WTC11 (cell line): ENCODE measurements at regions not wholly inside any gene's neighbourhood (a gene's known extent, or its start where the extent isn't known, plus 50 kb on each side); places are given as distances from the start of the nearest gene placed in this dataset.
A peak's percentile ranks its signal among the peaks of the same experiment; 100 is the strongest.

Experiments used
- ATAC-seq: fragments of 200-7000 bp; cut with Tn5 transposase; 2 replicates; pipeline ENCODE4 v1.10.0; 2021; ENCODE audit warnings: mild to moderate bottlenecking, moderate library complexity
- CTCF ChIA-PET: fragments of 300-600 bp; sonication (Branson Sonifier 250); formaldehyde crosslinking; loops from one replicate; lab custom pipeline; 2021; ENCODE audit warnings: antibody characterized with exemption; lab: Charles Lee
- POLR2A ChIA-PET: fragments of 350-600 bp; sonication (Branson Sonifier 250); formaldehyde crosslinking; loops from one replicate; lab custom pipeline; 2021; ENCODE audit warnings: antibody characterized with exemption; lab: Charles Lee
- DNase-seq: peaks from one replicate; pipeline ENCODE4 v3.0.0; 2021; ENCODE audit warnings: low spot score
- H3K27ac Mint-ChIP-seq: 2 replicates; pipeline ENCODE4 v1.8.0; 2021; ENCODE audit warnings: mixed read lengths
- H3K27me3 Mint-ChIP-seq: 2 replicates; pipeline ENCODE4 v1.8.0; 2021; ENCODE audit warnings: low read depth, mild to moderate bottlenecking, moderate library complexity, mixed read lengths
- H3K36me3 Mint-ChIP-seq: 2 replicates; pipeline ENCODE4 v1.8.0; 2021; ENCODE audit warnings: mixed read lengths
- H3K4me1 Mint-ChIP-seq: 2 replicates; pipeline ENCODE4 v1.8.0; 2022; ENCODE audit warnings: mixed read lengths
- H3K4me3 Mint-ChIP-seq: 2 replicates; pipeline ENCODE4 v1.8.0; 2021; ENCODE audit warnings: mild to moderate bottlenecking, moderate library complexity, mixed read lengths
- H3K9me3 Mint-ChIP-seq: 2 replicates; pipeline ENCODE4 v1.8.0; 2021; ENCODE audit warnings: mixed read lengths
- CREM ChIP-seq: sonication (generic); formaldehyde crosslinking; IDR thresholded peaks from 2 replicates; pipeline ENCODE4 v1.8.1; 2022; ENCODE audit warnings: mild to moderate bottlenecking, missing genetic modification reagents, moderate library complexity
- CTCF ChIP-seq: fragments of 200-600 bp; IDR thresholded peaks from 2 replicates; pipeline ENCODE4 v1.8.0; 2022; ENCODE audit warnings: antibody characterized with exemption
- E2F5 ChIP-seq: sonication (generic); formaldehyde crosslinking; IDR thresholded peaks from 2 replicates; pipeline ENCODE4 v1.8.1; 2022; ENCODE audit warnings: mild to moderate bottlenecking, moderate library complexity, missing genetic modification reagents
- ERG ChIP-seq: fragments of 250-450 bp; sonication (Bioruptor Pico); IDR thresholded peaks from 2 replicates; pipeline ENCODE4 v1.8.0; 2021; ENCODE audit warnings: mild to moderate bottlenecking
- GTF2I ChIP-seq: fragments of 250-450 bp; sonication (Bioruptor Pico); conservative IDR thresholded peaks from 2 replicates; pipeline ENCODE4 v1.4.0; 2021; ENCODE audit warnings: mild to moderate bottlenecking
- HMGXB4 ChIP-seq: sonication (generic); formaldehyde crosslinking; IDR thresholded peaks from 2 replicates; pipeline ENCODE4 v1.8.1; 2023; ENCODE audit warnings: mild to moderate bottlenecking, moderate library complexity, missing genetic modification reagents
- JUN ChIP-seq: sonication (generic); formaldehyde crosslinking; IDR thresholded peaks from 2 replicates; pipeline ENCODE4 v1.8.0; 2023; ENCODE audit warnings: mild to moderate bottlenecking, missing genetic modification reagents
- MYBL2 ChIP-seq: sonication (generic); formaldehyde crosslinking; IDR thresholded peaks from 2 replicates; pipeline ENCODE4 v1.8.1; 2023; ENCODE audit warnings: mild to moderate bottlenecking, moderate library complexity, missing genetic modification reagents
- NR1H2 ChIP-seq: sonication (generic); formaldehyde crosslinking; IDR thresholded peaks from 2 replicates; pipeline ENCODE4 v1.9.0; 2021; ENCODE audit warnings: mild to moderate bottlenecking, moderate library complexity, missing genetic modification reagents
- NR2C2 ChIP-seq: sonication (generic); formaldehyde crosslinking; IDR thresholded peaks from 2 replicates; pipeline ENCODE4 v1.8.0; 2022; ENCODE audit warnings: mild to moderate bottlenecking, missing genetic modification reagents
- OVOL2 ChIP-seq: fragments of 250-450 bp; sonication (Bioruptor Pico); IDR thresholded peaks from 2 replicates; pipeline ENCODE4 v1.9.0; 2021; ENCODE audit warnings: mild to moderate bottlenecking, borderline replicate concordance
- PREB ChIP-seq: sonication (generic); formaldehyde crosslinking; IDR thresholded peaks from 2 replicates; pipeline ENCODE4 v1.8.1; 2022; ENCODE audit warnings: mild to moderate bottlenecking, missing genetic modification reagents, moderate library complexity, borderline replicate concordance
- SMAD4 ChIP-seq: sonication (generic); formaldehyde crosslinking; IDR thresholded peaks from 2 replicates; pipeline ENCODE4 v1.8.0; 2022; ENCODE audit warnings: mild to moderate bottlenecking, missing genetic modification reagents
- SOX15 ChIP-seq: fragments of 250-450 bp; sonication (Bioruptor Pico); IDR thresholded peaks from 2 replicates; pipeline ENCODE4 v1.9.0; 2021; ENCODE audit warnings: mild to moderate bottlenecking
- TEAD4 ChIP-seq: sonication (generic); formaldehyde crosslinking; IDR thresholded peaks from 2 replicates; pipeline ENCODE4 v1.8.0; 2022; ENCODE audit warnings: mild to moderate bottlenecking, missing genetic modification reagents
- TP53 ChIP-seq: sonication (generic); formaldehyde crosslinking; IDR thresholded peaks from 2 replicates; pipeline ENCODE4 v1.8.1; 2023; ENCODE audit warnings: mild to moderate bottlenecking, missing genetic modification reagents
- USF2 ChIP-seq: sonication (generic); formaldehyde crosslinking; IDR thresholded peaks from 2 replicates; pipeline ENCODE4 v1.8.1; 2023; ENCODE audit warnings: mild to moderate bottlenecking, missing genetic modification reagents, moderate library complexity
- ZNF121 ChIP-seq: sonication (generic); formaldehyde crosslinking; IDR thresholded peaks from 2 replicates; pipeline ENCODE4 v1.8.0; 2023; ENCODE audit warnings: missing genetic modification reagents
- ZNF138 ChIP-seq: sonication (generic); formaldehyde crosslinking; conservative IDR thresholded peaks from 2 replicates; pipeline ENCODE4 v1.8.1; 2022; ENCODE audit warnings: mild to moderate bottlenecking, moderate library complexity, missing genetic modification reagents
- ZNF317 ChIP-seq: sonication (generic); formaldehyde crosslinking; IDR thresholded peaks from 2 replicates; pipeline ENCODE4 v1.8.1; 2023; ENCODE audit warnings: low read depth, mild to moderate bottlenecking, moderate library complexity, missing genetic modification reagents, borderline replicate concordance
- ZNF512 ChIP-seq: sonication (generic); formaldehyde crosslinking; IDR thresholded peaks from 2 replicates; pipeline ENCODE4 v1.8.1; 2022; ENCODE audit warnings: missing genetic modification reagents, borderline replicate concordance
- ZNF671 ChIP-seq: fragments of 250-450 bp; sonication (Bioruptor Pico); IDR thresholded peaks from 2 replicates; pipeline ENCODE4 v1.8.0; 2021; ENCODE audit warnings: mild to moderate bottlenecking
- ZSCAN18 ChIP-seq: fragments of 250-450 bp; sonication (Bioruptor Pico); IDR thresholded peaks from 2 replicates; pipeline ENCODE4 v2.1.2; 2022; ENCODE audit warnings: mild to moderate bottlenecking, moderate library complexity

GRCh38 chr4:157837071-157837703 is 335.6 kb downstream of the GASK1B start:
- Mint-ChIP-seq H3K4me3 (no peak overlapping the region), H3K27me3 (no peaks in the 10 kb centered on the region), H3K9me3 (no peaks in the 10 kb centered on the region), H3K4me1 (peaks cover 24% of the 10 kb centered on the region), H3K27ac (peak overlapping the region; percentile 47; the same call in 1 of the 2 replicates), H3K36me3 (no peaks in the 10 kb centered on the region)
- DNase-seq (no peak), ATAC-seq (no peak)
- POLR2A ChIA-PET = no interaction called here
- TF ChIP-seq CREM (CRISPR knock-in tag) (no peak), HMGXB4 (CRISPR knock-in tag) (no peak), NR1H2 (no peak), ZNF512 (CRISPR knock-in tag) (no peak), TP53 (CRISPR knock-in tag) (no peak), JUN (CRISPR knock-in tag) (no peak), ZNF121 (CRISPR knock-in tag) (no peak), ZNF138 (CRISPR knock-in tag) (no peak), ZNF317 (CRISPR knock-in tag) (no peak), NR2C2 (no peak)
- CTCF ChIA-PET = no interaction called here

GRCh38 chr4:157832596-157832995 is 340.2 kb downstream of the GASK1B start:
- Mint-ChIP-seq H3K27me3 (no peaks in the 10 kb centered on the region), H3K27ac (no peak overlapping the region), H3K4me3 (no peak overlapping the region), H3K4me1 (peaks cover 16% of the 10 kb centered on the region), H3K9me3 (peaks cover 11% of the 10 kb centered on the region), H3K36me3 (no peaks in the 10 kb centered on the region)
- ChIA-PET CTCF (no interaction called here), POLR2A (no interaction called here)
- ATAC-seq = no peak
- DNase-seq = no peak
- TF ChIP-seq CTCF (no peak), GTF2I (CRISPR knock-in tag) (no peak), ZNF671 (CRISPR knock-in tag) (no peak), HMGXB4 (CRISPR knock-in tag) (no peak), ZNF138 (CRISPR knock-in tag) (no peak), TEAD4 (CRISPR knock-in tag) (no peak), ERG (CRISPR knock-in tag) (no peak), CREM (CRISPR knock-in tag) (no peak), OVOL2 (no peak), MYBL2 (CRISPR knock-in tag) (no peak), SOX15 (CRISPR knock-in tag) (no peak), SMAD4 (CRISPR knock-in tag) (no peak), ZSCAN18 (no peak), E2F5 (CRISPR knock-in tag) (no peak), PREB (CRISPR knock-in tag) (no peak), USF2 (no peak)
